SJSA1 (cell line): ENCODE measurements at regions not wholly inside any gene's neighbourhood (a gene's known extent, or its start where the extent isn't known, plus 50 kb on each side); places are given as distances from the start of the nearest gene placed in this dataset.

Experiments
- DNase-seq, 2 experiments: peaks; one replicate each; pipeline ENCODE4 v3.0.0-alpha.2; 2015 to 2020; ENCODE audit warnings: low spot score in 2 of 2, low read depth in 1 of 2
- H3K27ac ChIP-seq: fragments of 250-450 bp; sonication (Bioruptor Pico); 2 replicates; pipeline ENCODE4 v1.5.1; 2020; ENCODE audit warnings: mild to moderate bottlenecking, moderate library complexity
- H3K27me3 ChIP-seq: fragments of 250-450 bp; sonication (Bioruptor Pico); replicated peaks from 2 replicates; pipeline ENCODE4 v1.5.1; 2020; ENCODE audit warnings: mild to moderate bottlenecking, moderate library complexity
- H3K36me3 ChIP-seq: fragments of 250-450 bp; sonication (Bioruptor Pico); 2 replicates; pipeline ENCODE4 v1.5.1; 2020; ENCODE audit warnings: mild to moderate bottlenecking
- H3K4me1 ChIP-seq: fragments of 250-450 bp; sonication (Bioruptor Pico); replicated peaks from 2 replicates; pipeline ENCODE4 v1.6.1; 2021; ENCODE audit warnings: mild to moderate bottlenecking
- H3K4me3 ChIP-seq: fragments of 250-450 bp; sonication (Bioruptor Pico); 2 replicates; pipeline ENCODE4 v1.5.1; 2020; ENCODE audit warnings: mild to moderate bottlenecking
- H3K9me3 ChIP-seq: fragments of 250-450 bp; sonication (Bioruptor Pico); replicated peaks from 2 replicates; pipeline ENCODE4 v1.5.1; 2020; ENCODE audit warnings: mild to moderate bottlenecking

DNA sequence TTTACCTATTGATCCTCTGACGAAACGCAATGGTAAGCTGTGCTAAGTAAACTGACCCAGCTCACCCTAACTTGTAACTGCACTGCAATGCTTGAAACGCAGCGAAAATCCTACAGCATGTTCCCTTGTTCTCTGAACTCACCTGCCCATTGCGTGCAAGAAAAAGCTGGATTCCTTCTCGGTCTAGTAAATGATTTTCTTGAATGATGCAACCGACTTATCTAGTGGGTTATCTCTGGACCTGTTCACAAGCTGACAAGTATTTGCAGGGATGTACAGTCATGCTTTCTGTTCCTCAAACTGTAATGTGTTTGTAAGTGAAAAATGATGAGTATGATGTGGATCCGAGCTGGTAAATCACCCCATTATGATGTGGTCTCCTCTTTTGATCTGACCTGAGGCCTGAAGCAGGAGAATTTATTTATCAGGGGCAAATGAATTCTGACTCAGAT, 140.1 kb downstream of the BTC start:
- Histone ChIP-seq H3K4me1 (peaks cover 30% of the 10 kb centered on the region), H3K27me3 (no peaks in the 10 kb centered on the region), H3K9me3 (no peaks in the 10 kb centered on the region), H3K4me3 (no peak overlapping the region), H3K36me3 (no peaks in the 10 kb centered on the region), H3K27ac (no peak overlapping the region)
- no peak for DNase-seq

DNA sequence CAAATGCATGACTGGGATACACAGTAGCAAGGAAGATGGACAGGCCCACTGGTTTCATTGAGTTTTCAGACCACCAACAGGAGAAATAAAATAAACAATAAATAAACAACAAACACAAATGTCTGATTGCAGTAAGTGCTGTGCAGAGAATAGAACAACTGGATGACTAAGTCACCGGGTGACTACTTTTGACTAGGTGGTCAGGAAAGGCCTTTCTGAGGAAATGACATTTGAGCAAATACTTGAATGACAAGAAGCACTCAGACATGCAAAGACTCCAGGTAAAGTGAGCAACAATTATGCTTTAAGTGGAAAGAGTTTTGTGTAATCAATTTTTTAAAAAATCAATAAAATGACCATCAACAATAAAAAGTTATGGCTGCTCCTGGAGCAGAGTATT, 137.7 kb downstream of the BTC start:
- no peak overlapping the region for H3K4me3 ChIP-seq
- H3K4me1 ChIP-seq: peaks cover 52% of the 10 kb centered on the region
- no peaks in the 10 kb centered on the region for H3K27me3 ChIP-seq
- H3K9me3 ChIP-seq: no peaks in the 10 kb centered on the region
- peak; percentile 47 to 74 for DNase-seq
- no peaks in the 10 kb centered on the region for H3K36me3 ChIP-seq
- peak overlapping the region; percentile 27; the same call in 1 of the 2 replicates for H3K27ac ChIP-seq

DNA sequence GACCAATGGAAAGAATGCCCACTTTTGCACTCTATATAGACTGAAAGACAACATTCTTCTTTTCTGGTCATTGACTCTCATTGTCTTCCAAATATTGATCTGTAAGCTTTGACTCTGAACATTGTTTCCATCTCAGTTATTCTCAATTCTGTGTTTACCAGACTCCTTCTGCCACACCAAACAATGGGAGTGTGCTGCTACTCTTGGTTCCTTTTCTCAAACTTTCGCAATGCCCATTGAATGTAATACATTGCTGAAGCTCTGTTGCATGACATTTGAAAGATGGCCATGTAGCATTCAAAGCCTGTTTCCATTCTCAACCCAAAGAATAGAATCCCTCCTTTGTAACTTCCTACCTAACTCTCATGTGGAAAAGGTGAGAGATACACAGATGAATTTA, 136.2 kb downstream of the BTC start:
- no peak for DNase-seq
- peaks cover 56% of the 10 kb centered on the region for H3K4me1 ChIP-seq
- H3K36me3 ChIP-seq: no peaks in the 10 kb centered on the region
- H3K9me3 ChIP-seq: no peaks in the 10 kb centered on the region
- H3K27me3 ChIP-seq: no peaks in the 10 kb centered on the region
- H3K4me3 ChIP-seq: no peak overlapping the region
- no peak overlapping the region for H3K27ac ChIP-seq

DNA sequence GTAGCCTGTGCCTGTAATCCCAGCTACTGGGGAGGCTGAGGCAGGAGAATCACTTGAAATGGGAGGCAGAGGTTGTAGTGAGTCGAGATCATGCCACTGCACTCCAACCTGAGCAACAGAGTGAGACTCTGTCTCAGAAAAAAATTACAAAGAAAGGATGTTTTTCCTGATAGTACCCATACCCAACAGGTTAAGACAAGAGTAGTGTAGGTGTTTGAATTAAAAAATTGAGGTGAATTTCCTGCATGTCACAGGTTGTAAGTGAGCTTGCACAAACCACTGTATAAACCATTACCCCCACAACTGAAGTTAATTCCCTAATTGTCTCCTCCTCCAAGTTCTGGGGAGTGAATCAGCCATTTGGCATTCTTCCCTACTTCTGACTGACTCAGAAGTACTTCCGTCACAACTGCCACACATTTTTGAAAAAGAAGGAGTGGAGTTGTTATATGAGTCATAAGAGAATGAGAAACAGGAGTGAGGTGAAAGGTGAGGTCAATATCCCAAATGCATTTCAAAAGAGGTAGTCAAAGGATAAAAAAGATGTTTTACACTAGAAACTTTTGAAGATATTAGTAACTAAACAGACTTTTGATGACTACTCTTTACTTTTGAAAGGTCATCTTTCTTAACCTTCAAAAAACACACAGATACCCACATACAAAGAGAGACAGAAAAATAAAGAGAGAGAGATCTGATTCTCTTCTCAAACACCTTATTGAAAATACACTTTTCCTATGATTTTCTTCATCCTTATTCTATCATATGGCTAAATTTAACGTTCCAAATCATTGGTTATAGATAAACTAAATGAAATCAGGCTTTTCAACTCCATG, 134.5 kb downstream of the BTC start:
- H3K27ac ChIP-seq: peak overlapping the region; percentile 74

DNA sequence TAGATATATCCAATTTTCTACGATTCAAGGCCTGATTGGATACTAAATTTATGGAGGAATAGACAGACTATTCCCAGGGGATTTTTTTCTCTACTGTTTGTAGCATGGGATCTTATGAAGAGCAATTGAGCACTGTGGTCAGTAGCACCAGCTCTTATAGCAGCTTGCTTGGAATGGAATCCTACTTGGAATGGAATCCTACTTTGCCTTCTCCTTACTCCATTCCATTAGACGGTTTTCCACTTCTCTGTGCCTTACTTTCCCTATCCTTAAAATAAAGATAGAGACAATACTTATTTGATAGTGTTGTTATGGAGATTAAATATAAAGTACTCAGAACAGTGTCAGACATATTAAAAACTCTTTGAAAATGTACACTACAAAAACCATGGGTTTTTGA, 133.5 kb downstream of the BTC start:
- no peak for DNase-seq
- Histone ChIP-seq H3K9me3 (no peaks in the 10 kb centered on the region), H3K4me3 (no peak overlapping the region), H3K27me3 (no peaks in the 10 kb centered on the region), H3K27ac (no peak overlapping the region), H3K36me3 (no peaks in the 10 kb centered on the region), H3K4me1 (peaks cover 53% of the 10 kb centered on the region)

More for the DNA sequence above, 134.5 kb downstream of the BTC start:
- Histone ChIP-seq H3K4me1 (peaks cover 56% of the 10 kb centered on the region), H3K36me3 (no peaks in the 10 kb centered on the region), H3K4me3 (no peak overlapping the region), H3K9me3 (no peaks in the 10 kb centered on the region), H3K27me3 (no peaks in the 10 kb centered on the region)
- peak; percentile 74 to 90 for DNase-seq

DNA sequence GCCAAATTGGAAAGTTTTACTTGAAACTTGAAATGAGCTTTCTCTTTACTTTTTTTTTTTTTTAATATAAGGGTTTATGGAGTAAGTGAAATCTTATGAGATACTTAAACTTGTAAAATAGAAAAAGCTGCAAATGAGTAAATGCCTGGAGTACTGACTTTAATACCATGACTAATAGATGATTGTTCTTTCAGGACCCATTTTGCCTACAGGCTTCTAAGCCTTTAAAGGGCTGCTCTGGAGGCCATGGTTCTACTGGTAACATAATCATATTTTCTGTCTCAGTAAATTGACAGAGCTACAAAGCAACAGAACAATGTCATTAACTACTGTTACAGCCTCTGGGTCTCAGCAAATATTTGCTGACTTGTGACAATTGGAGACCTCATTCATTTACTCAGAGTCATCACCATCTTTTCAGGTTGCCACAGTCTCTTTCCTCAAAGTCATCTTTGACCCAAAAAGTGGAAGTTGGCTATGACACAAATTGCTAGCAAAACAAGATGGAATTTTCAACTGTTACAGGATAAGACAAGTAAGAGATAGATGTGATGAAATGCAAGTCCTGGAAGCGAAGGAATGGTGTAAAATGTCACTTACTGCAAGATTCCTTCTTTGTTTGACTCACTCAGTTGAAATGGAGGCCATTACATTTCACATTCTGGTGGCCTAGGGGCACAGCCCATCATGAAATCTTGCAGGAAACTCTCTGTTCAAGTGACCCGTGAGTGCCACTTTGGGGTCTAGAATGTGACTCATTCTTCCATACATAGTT, 132.7 kb downstream of the BTC start:
- H3K36me3 ChIP-seq: no peaks in the 10 kb centered on the region
- H3K4me3 ChIP-seq: no peak overlapping the region
- DNase-seq: no peak
- peaks cover 45% of the 10 kb centered on the region for H3K4me1 ChIP-seq
- no peaks in the 10 kb centered on the region for H3K9me3 ChIP-seq
- H3K27ac ChIP-seq: no peak overlapping the region
- H3K27me3 ChIP-seq: no peaks in the 10 kb centered on the region; the same call in 1 of the 2 replicates

DNA sequence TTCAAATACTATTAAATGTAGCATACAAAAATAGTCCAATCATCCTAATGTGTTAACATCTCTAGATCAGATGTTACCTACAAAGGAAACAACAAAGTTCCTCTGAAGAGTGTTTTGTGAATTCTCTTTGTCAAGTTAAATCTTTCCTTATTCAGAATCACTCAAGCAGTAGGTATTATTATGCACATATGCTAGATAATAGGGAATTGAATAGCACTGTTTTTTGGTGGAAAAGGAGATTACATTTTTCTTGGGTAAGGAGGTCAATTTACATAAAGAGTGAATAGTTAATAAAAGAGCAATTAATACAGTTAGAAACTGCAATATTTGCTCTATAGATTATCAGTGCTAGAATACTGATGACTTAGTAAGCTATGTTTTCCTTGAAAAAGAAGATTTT, 130.7 kb downstream of the BTC start:
- Histone ChIP-seq H3K9me3 (no peaks in the 10 kb centered on the region), H3K36me3 (no peaks in the 10 kb centered on the region), H3K27ac (no peak overlapping the region), H3K27me3 (no peaks in the 10 kb centered on the region; the same call in 1 of the 2 replicates), H3K4me1 (peaks cover 30% of the 10 kb centered on the region), H3K4me3 (no peak overlapping the region)
- DNase-seq: no peak

DNA sequence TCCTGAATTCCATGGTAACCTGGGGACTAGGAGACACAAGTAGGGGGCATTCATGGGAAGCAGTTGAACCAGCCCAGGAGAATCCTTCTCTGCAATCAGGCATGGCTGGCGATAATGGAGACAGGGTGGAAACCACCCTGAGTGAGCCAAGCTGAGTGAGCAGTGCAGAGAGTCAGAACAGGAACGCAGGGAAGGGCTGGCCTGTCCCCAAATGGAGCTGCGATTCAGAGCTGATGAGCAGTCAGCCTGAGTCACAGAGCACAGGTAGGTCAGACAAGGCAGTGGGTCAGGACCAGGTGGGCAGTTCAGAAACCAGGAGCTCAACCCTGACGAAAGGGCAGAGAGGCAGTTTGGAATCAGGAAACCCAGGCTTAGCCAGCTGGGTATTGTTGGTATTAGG, 129.0 kb downstream of the BTC start:
- H3K27ac ChIP-seq: no peak overlapping the region
- H3K4me1 ChIP-seq: peaks cover 15% of the 10 kb centered on the region
- DNase-seq: no peak
- H3K27me3 ChIP-seq: no peaks in the 10 kb centered on the region; the same call in 1 of the 2 replicates
- no peaks in the 10 kb centered on the region for H3K9me3 ChIP-seq
- no peak overlapping the region for H3K4me3 ChIP-seq
- H3K36me3 ChIP-seq: no peaks in the 10 kb centered on the region

DNA sequence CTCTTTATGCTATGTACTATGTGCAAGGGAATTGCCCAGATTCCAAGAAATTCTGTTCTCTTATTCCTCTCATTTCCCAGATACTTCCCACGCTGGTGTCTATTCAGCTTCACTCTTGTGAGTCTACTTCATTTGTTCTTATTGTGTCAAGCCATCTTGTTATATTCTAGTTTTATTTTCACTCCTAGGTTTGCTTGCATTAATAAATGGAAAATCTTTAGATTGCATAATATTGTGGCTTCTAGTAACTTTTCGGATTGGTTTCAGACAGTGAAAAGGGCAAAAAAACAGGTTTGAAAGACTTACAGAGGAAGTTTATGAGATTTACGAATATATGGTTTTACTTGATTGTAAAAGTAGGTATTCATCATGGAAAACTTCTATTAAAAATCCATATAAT, 128.4 kb downstream of the BTC start:
- H3K4me1 ChIP-seq: peaks cover 10% of the 10 kb centered on the region
- no peak for DNase-seq
- no peaks in the 10 kb centered on the region for H3K36me3 ChIP-seq
- H3K27ac ChIP-seq: no peak overlapping the region
- no peaks in the 10 kb centered on the region for H3K9me3 ChIP-seq
- no peaks in the 10 kb centered on the region; the same call in 1 of the 2 replicates for H3K27me3 ChIP-seq
- no peak overlapping the region for H3K4me3 ChIP-seq

DNA sequence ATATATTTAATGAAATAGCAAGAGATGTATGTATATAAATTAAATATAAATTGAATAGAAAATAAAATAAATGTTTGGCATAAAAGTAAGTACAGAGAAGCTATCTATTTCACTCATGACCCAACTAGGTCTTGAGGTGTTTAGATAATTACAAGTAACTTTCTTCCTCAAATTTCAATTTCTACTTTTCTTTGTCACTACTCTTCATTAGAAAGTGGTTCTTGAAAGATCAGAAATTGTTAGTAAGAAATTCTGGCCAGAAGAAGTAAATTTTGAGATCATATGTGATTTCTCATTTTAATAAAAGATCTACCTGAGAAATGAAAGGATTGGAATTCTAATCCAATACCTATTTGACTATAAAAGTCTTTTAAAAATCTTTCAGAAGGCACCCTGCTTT, 126.9 kb downstream of the BTC start:
- H3K4me3 ChIP-seq: no peak overlapping the region
- H3K4me1 ChIP-seq: no peaks in the 10 kb centered on the region
- DNase-seq: no peak
- H3K27ac ChIP-seq: no peak overlapping the region
- no peaks in the 10 kb centered on the region for H3K36me3 ChIP-seq
- no peaks in the 10 kb centered on the region; the same call in 1 of the 2 replicates for H3K27me3 ChIP-seq
- H3K9me3 ChIP-seq: no peaks in the 10 kb centered on the region

DNA sequence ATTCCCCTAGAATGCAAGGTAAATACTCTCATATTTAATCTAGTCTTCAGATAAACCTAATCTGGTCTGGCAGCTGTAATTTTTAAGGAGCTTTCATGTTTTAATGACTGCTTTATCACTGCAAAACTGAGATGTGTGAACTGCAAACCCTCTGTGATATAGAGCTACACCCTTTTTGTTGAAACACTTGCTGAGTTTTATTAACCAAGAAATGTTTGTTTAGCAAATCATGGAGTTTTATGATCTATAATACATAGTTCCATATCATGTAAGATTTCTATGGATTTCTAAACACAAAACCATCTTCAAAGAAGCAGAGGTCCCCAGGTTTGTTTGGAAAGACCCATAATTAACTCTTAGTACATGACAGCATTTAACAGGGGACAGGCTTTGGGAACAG, 126.4 kb downstream of the BTC start:
- Histone ChIP-seq H3K4me3 (no peak overlapping the region), H3K27me3 (no peaks in the 10 kb centered on the region; the same call in 1 of the 2 replicates), H3K27ac (no peak overlapping the region), H3K4me1 (no peaks in the 10 kb centered on the region), H3K9me3 (no peaks in the 10 kb centered on the region), H3K36me3 (no peaks in the 10 kb centered on the region)
- no peak for DNase-seq

DNA sequence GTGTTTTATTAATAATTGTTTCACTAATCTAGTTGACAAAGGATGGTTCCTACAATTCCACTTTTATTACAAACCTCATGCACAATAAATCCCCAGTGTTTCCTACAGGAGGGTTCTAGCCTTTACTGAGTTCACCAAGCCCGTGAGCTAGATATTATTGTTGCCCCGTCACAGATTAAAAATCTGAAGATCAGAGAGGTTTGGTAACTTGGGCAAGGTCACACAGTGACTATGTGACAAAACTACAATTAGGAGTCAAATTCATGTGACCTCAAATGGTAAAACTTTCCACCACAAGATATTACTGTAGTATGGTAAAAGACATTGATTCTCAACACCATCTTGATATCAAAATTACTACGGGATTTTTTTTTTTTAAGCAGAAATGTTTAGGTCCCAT, 124.6 kb downstream of the BTC start:
- no peaks in the 10 kb centered on the region; the same call in 1 of the 2 replicates for H3K27me3 ChIP-seq
- H3K36me3 ChIP-seq: no peaks in the 10 kb centered on the region
- no peak overlapping the region for H3K4me3 ChIP-seq

DNA sequence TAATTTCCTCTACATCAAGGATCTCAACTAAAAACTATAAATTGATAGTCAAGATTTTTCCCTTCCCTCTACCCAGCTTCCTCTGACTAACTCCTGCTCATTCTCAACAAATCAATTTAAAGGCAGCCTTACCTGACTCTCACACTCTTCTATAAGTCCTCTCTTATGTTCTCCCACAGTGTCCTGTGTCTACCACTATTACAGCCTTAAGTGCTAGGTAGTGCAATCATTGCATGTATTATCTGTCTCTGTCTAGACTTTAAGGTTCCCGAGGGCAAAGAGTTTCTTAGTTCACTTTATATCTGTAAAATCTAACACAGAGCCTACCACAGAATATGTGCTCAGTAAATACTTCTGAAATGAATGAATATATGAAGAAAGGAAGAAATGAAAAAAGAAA, 123.7 kb downstream of the BTC start:
- no peak overlapping the region for H3K27ac ChIP-seq
- no peaks in the 10 kb centered on the region for H3K36me3 ChIP-seq
- no peaks in the 10 kb centered on the region for H3K4me1 ChIP-seq
- H3K4me3 ChIP-seq: no peak overlapping the region
- DNase-seq: no peak
- H3K9me3 ChIP-seq: no peaks in the 10 kb centered on the region
- no peaks in the 10 kb centered on the region; the same call in 1 of the 2 replicates for H3K27me3 ChIP-seq

More for the DNA sequence above, 124.6 kb downstream of the BTC start:
- no peak for DNase-seq
- Histone ChIP-seq H3K27ac (no peak overlapping the region), H3K9me3 (no peaks in the 10 kb centered on the region), H3K4me1 (no peaks in the 10 kb centered on the region)
